ENCODE measurements at regions not wholly inside any gene's neighbourhood (a gene's known extent, or its start where the extent isn't known, plus 50 kb on each side); places are given as distances from the start of the nearest gene placed in this dataset.
A peak's percentile ranks its signal among the peaks of the same experiment; 100 is the strongest.

GRCh38 chr4:155565776-155566175, 100.9 kb upstream of the GUCY1A1 start:
- FAIRE-seq (no peak), DNase-seq (ENCODE audit: extremely low spot score, insufficient read length, low read depth) (no peak)

GRCh38 chr4:155565330-155565729, 101.3 kb upstream of the GUCY1A1 start:
- no peak for FAIRE-seq

GRCh38 chr4:155564880-155565279, 101.8 kb upstream of the GUCY1A1 start:
- FAIRE-seq (no peak), DNase-seq (ENCODE audit: extremely low spot score, insufficient read length, low read depth) (no peak)

More at GRCh38 chr4:155565330-155565729, 101.3 kb upstream of the GUCY1A1 start:
- DNase-seq (ENCODE audit: extremely low spot score, insufficient read length, low read depth): no peak

GRCh38 chr4:155564086-155564485, 102.6 kb upstream of the GUCY1A1 start:
- no peak for FAIRE-seq

GRCh38 chr4:155559915-155560314, 106.7 kb upstream of the GUCY1A1 start:
- FAIRE-seq (no peak), DNase-seq (ENCODE audit: extremely low spot score, insufficient read length, low read depth) (no peak)

More at GRCh38 chr4:155564086-155564485, 102.6 kb upstream of the GUCY1A1 start:
- no peak for DNase-seq (ENCODE audit: extremely low spot score, insufficient read length, low read depth)

- DNase-seq (ENCODE audit: extremely low spot score, insufficient read length, low read depth) (no peak), FAIRE-seq (no peak)
Measured at GRCh38 chr4:155552180-155552579, 114.5 kb upstream of the GUCY1A1 start.

- DNase-seq (ENCODE audit: extremely low spot score, insufficient read length, low read depth): no peak
Measured at GRCh38 chr4:155548173-155548572, 118.5 kb upstream of the GUCY1A1 start.

GRCh38 chr4:155546451-155546850, 120.2 kb upstream of the GUCY1A1 start:
- DNase-seq (ENCODE audit: extremely low spot score, insufficient read length, low read depth): no peak
- no peak for FAIRE-seq

More at GRCh38 chr4:155548173-155548572, 118.5 kb upstream of the GUCY1A1 start:
- no peak for FAIRE-seq

GRCh38 chr4:155545456-155545855, 121.2 kb upstream of the GUCY1A1 start:
- no peak for DNase-seq (ENCODE audit: extremely low spot score, insufficient read length, low read depth)
- no peak for FAIRE-seq

GRCh38 chr4:155544547-155544946, 122.1 kb upstream of the GUCY1A1 start:
- no peak for DNase-seq (ENCODE audit: extremely low spot score, insufficient read length, low read depth)
- no peak for FAIRE-seq

- DNase-seq (ENCODE audit: extremely low spot score, insufficient read length, low read depth) (no peak), FAIRE-seq (no peak)
Measured at GRCh38 chr4:155543126-155543765, 123.4 kb upstream of the GUCY1A1 start.

- no peak for DNase-seq (ENCODE audit: extremely low spot score, insufficient read length, low read depth)
- no peak for FAIRE-seq
Measured at GRCh38 chr4:155542415-155542814, 124.2 kb upstream of the GUCY1A1 start.

GRCh38 chr4:155541716-155542115, 124.9 kb upstream of the GUCY1A1 start:
- DNase-seq (ENCODE audit: extremely low spot score, insufficient read length, low read depth) (no peak), FAIRE-seq (no peak)

- FAIRE-seq: no peak
- no peak for DNase-seq (ENCODE audit: extremely low spot score, insufficient read length, low read depth)
Measured at GRCh38 chr4:155540698-155541097, 126.0 kb upstream of the GUCY1A1 start.

GRCh38 chr4:155539746-155540145, 126.9 kb upstream of the GUCY1A1 start:
- no peak for DNase-seq (ENCODE audit: extremely low spot score, insufficient read length, low read depth)
- FAIRE-seq: no peak

- FAIRE-seq (no peak), DNase-seq (ENCODE audit: extremely low spot score, insufficient read length, low read depth) (no peak)
Measured at GRCh38 chr4:155535802-155536454, 130.7 kb upstream of the GUCY1A1 start.

GRCh38 chr4:155532373-155533085, 134.1 kb upstream of the GUCY1A1 start:
- DNase-seq (ENCODE audit: extremely low spot score, insufficient read length, low read depth): no peak

GRCh38 chr4:155530857-155531256, 135.8 kb upstream of the GUCY1A1 start:
- DNase-seq (ENCODE audit: extremely low spot score, insufficient read length, low read depth) (no peak), FAIRE-seq (no peak)

More at GRCh38 chr4:155532373-155533085, 134.1 kb upstream of the GUCY1A1 start:
- FAIRE-seq: no peak

GRCh38 chr4:155530290-155530689, 136.4 kb upstream of the GUCY1A1 start:
- DNase-seq (ENCODE audit: extremely low spot score, insufficient read length, low read depth): no peak
- no peak for FAIRE-seq

- no peak for DNase-seq (ENCODE audit: extremely low spot score, insufficient read length, low read depth)
- no peak for FAIRE-seq
Measured at GRCh38 chr4:155529716-155530115, 136.9 kb upstream of the GUCY1A1 start.

- DNase-seq (ENCODE audit: extremely low spot score, insufficient read length, low read depth) (no peak), FAIRE-seq (peak; percentile 35)
Measured at GRCh38 chr4:155529272-155529671, 137.4 kb upstream of the GUCY1A1 start.

Data from GM18507 (cell line).